ENCODE measurements at regions not wholly inside any gene's neighbourhood (a gene's known extent, or its start where the extent isn't known, plus 50 kb on each side); places are given as distances from the start of the nearest gene placed in this dataset.

GRCh38 chr12:42846782-42847181, 257.2 kb upstream of the PRICKLE1 start:
- H3K27me3 ChIP-seq, result no peaks in the 10 kb centered on the region
- H3K36me3 ChIP-seq, result no peaks in the 10 kb centered on the region
- no CpG with 5 or more reads among the region's 1 CpG for WGBS, 2 donors (ENCODE audit: low coverage in 1 of 2)
- H3K4me3 ChIP-seq, result no peak overlapping the region
- TF ChIP-seq EP300 (IDR thresholded peaks at IDR 0.05), result no peak
- no peak for TF ChIP-seq POLR2A (IDR thresholded peaks at IDR 0.05)
- no peak for TF ChIP-seq POLR2AphosphoS5 (IDR thresholded peaks at IDR 0.05)
- H3K4me1 ChIP-seq, result no peaks in the 10 kb centered on the region
- no peak for ATAC-seq
- no peaks in the 10 kb centered on the region for H3K9me3 ChIP-seq
- H3K27ac ChIP-seq, result no peak overlapping the region

GRCh38 chr12:42834062-42834461, 244.5 kb upstream of the PRICKLE1 start:
- no peaks in the 10 kb centered on the region for H3K4me1 ChIP-seq
- TF ChIP-seq EP300 (IDR thresholded peaks at IDR 0.05) (no peak), POLR2AphosphoS5 (IDR thresholded peaks at IDR 0.05) (no peak), CTCF (IDR thresholded peaks at IDR 0.05) (no peak), POLR2A (IDR thresholded peaks at IDR 0.05) (no peak)
- H3K36me3 ChIP-seq, result no peaks in the 10 kb centered on the region
- peaks cover 0 to 11% (median 0%) of the 10 kb centered on the region in 3 donors for H3K9me3 ChIP-seq
- no peaks in the 10 kb centered on the region for H3K27me3 ChIP-seq
- no peak for ATAC-seq
- H3K27ac ChIP-seq, result no peak overlapping the region
- WGBS, 2 donors (ENCODE audit: low coverage in 1 of 2), result 80 to 83% methylated on average over 1 to 2 of the region's 2 CpGs
- no peak overlapping the region for H3K4me3 ChIP-seq

GRCh38 chr12:42828836-42829235, 239.3 kb upstream of the PRICKLE1 start:
- Histone ChIP-seq H3K27me3 (no peaks in the 10 kb centered on the region), H3K4me1 (no peaks in the 10 kb centered on the region), H3K36me3 (no peaks in the 10 kb centered on the region), H3K27ac (no peak overlapping the region), H3K9me3 (peaks cover 0 to 12% (median 0%) of the 10 kb centered on the region in 3 donors), H3K4me3 (no peak overlapping the region)
- no peak for ATAC-seq
- no peak for TF ChIP-seq POLR2A (IDR thresholded peaks at IDR 0.05)
- no peak for TF ChIP-seq EP300 (IDR thresholded peaks at IDR 0.05)
- no peak for TF ChIP-seq CTCF (IDR thresholded peaks at IDR 0.05)
- TF ChIP-seq POLR2AphosphoS5 (IDR thresholded peaks at IDR 0.05), result no peak
- WGBS, 2 donors (ENCODE audit: low coverage in 1 of 2), result 82 to 85% methylated on average over 4 of the region's 4 CpGs

- Histone ChIP-seq H3K4me1 (no peaks in the 10 kb centered on the region), H3K9me3 (peaks cover 0 to 10% (median 0%) of the 10 kb centered on the region in 3 donors), H3K36me3 (no peaks in the 10 kb centered on the region), H3K27me3 (no peaks in the 10 kb centered on the region), H3K4me3 (no peak overlapping the region), H3K27ac (no peak overlapping the region)
- WGBS, 2 donors (ENCODE audit: low coverage in 1 of 2), result 100% methylated on average over 2 of the region's 2 CpGs
- ATAC-seq, result no peak
- TF ChIP-seq POLR2AphosphoS5 (IDR thresholded peaks at IDR 0.05), result no peak
- TF ChIP-seq EP300 (IDR thresholded peaks at IDR 0.05), result no peak
- no peak for TF ChIP-seq CTCF (IDR thresholded peaks at IDR 0.05)
These were observed 234.8 kb upstream of the PRICKLE1 start for GRCh38 chr12:42824327-42824726.

GRCh38 chr12:42823679-42824078, 234.1 kb upstream of the PRICKLE1 start:
- Histone ChIP-seq H3K4me3 (no peak overlapping the region), H3K9me3 (peaks cover 0 to 10% (median 0%) of the 10 kb centered on the region in 3 donors), H3K4me1 (no peaks in the 10 kb centered on the region), H3K27ac (no peak overlapping the region), H3K27me3 (no peaks in the 10 kb centered on the region), H3K36me3 (no peaks in the 10 kb centered on the region)
- TF ChIP-seq EP300 (IDR thresholded peaks at IDR 0.05) (no peak), POLR2AphosphoS5 (IDR thresholded peaks at IDR 0.05) (no peak), POLR2A (IDR thresholded peaks at IDR 0.05) (no peak), CTCF (IDR thresholded peaks at IDR 0.05) (no peak)
- ATAC-seq, result no peak
